Retinal pigment epithelial cell (primary cell): ENCODE measurements at regions not wholly inside any gene's neighbourhood (a gene's known extent, or its start where the extent isn't known, plus 50 kb on each side); places are given as distances from the start of the nearest gene placed in this dataset.

Experiments used
- DNase-seq: peaks from one replicate; pipeline ENCODE4 v3.0.0-alpha.2; 2010; ENCODE audit warnings: low read depth
- H3K4me3 ChIP-seq: 2 replicates; pipeline ENCODE4 v1.5.1; 2011; ENCODE audit warnings: mild to moderate bottlenecking, low read length, control low read depth, moderate library complexity
- TF ChIP-seq, protein P1 (sequence below): conservative IDR thresholded peaks from 2 replicates; pipeline ENCODE4 v1.5.1; 2011; ENCODE audit warnings: low read depth, low read length, control low read depth, inconsistent platforms

DNA sequence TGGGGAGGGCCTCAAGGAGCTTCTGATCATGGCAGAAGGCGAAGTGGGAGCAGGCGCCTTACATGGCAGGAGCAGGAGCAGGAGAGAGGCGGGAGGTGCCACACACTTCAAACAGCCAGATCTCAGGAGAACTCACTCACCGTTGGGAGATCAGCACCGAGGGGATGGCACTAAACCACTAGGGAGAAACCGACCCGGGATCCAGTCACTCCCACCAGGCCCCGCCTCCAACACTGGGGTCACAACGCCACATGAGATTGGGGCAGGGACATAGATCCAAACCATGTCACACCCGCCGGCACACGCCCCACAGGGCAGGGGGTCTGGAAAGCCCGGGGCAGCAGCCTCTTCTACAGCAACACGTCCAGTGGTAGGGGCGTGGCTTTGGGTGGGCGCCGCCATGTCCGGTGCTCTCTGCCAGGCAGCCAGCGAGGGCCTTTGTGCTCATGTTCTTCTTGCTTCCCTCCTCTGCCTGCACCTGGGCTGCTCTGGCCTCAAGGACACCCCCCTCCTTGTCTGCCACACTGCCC lies 233.8 kb upstream of the SHH start:
- DNase-seq: no peak
- TF ChIP-seq, protein P1, sequence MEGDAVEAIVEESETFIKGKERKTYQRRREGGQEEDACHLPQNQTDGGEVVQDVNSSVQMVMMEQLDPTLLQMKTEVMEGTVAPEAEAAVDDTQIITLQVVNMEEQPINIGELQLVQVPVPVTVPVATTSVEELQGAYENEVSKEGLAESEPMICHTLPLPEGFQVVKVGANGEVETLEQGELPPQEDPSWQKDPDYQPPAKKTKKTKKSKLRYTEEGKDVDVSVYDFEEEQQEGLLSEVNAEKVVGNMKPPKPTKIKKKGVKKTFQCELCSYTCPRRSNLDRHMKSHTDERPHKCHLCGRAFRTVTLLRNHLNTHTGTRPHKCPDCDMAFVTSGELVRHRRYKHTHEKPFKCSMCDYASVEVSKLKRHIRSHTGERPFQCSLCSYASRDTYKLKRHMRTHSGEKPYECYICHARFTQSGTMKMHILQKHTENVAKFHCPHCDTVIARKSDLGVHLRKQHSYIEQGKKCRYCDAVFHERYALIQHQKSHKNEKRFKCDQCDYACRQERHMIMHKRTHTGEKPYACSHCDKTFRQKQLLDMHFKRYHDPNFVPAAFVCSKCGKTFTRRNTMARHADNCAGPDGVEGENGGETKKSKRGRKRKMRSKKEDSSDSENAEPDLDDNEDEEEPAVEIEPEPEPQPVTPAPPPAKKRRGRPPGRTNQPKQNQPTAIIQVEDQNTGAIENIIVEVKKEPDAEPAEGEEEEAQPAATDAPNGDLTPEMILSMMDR: no peak
- no peak overlapping the region for H3K4me3 ChIP-seq

DNA sequence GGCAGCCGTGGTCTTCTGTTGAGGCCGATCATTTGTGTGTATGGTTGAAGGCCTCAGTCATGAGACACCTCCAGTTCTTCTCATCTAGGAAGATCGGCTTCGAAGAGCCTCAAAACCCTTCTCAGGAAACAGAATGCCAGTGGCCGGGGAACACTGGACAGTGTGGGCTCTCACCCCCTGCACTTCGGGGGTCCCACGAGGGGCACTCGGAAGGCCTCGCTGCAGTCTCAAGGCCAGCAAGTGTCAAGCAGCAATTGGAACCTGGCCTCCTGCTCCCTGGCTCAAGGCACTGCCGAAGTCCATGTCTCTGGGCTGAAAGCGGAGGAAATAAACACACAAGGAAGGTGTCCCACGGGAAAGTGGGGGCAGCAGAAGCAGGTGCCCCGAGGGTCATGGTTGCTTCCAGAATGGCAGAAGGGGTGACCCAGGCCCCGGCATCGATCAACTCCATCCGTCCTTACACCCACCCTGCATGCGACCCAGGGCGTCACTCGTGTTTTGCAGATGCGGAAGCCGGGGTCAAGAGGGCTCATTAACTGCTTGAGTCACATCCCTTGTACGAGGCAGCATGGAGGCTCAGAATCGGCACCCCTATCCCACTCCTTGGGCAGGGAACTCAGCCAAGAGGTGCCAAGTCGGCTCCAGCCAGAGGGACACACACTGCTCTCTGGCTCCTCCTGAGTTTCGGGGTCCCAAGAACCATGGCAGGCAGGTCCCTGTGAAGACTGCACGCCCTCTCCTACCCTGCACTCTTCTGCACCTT lies 231.3 kb upstream of the SHH start:
- TF ChIP-seq, protein P1: no peak
- DNase-seq: no peak
- H3K4me3 ChIP-seq: no peak overlapping the region

DNA sequence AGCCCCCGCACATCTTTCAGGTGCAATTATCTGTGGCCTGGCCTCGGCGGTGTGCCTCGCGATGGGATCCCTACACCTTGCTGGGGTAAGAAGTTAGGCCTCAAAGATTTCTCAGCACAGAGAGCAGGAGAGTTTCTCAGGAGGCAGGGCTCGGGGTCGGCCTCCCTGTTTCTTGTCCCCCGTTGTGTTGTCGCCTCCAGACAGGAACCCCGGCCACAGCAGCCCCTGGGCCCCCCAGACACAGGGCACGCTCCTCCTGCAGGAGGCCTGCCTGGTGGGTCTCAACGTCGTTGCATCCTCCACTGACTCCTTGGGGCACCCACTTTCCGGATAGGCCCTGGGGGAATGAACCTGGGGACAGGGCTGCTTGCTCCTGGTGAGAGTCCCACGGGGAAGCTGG lies 229.1 kb upstream of the SHH start:
- DNase-seq: no peak
- TF ChIP-seq, protein P1: no peak
- no peak overlapping the region for H3K4me3 ChIP-seq

DNA sequence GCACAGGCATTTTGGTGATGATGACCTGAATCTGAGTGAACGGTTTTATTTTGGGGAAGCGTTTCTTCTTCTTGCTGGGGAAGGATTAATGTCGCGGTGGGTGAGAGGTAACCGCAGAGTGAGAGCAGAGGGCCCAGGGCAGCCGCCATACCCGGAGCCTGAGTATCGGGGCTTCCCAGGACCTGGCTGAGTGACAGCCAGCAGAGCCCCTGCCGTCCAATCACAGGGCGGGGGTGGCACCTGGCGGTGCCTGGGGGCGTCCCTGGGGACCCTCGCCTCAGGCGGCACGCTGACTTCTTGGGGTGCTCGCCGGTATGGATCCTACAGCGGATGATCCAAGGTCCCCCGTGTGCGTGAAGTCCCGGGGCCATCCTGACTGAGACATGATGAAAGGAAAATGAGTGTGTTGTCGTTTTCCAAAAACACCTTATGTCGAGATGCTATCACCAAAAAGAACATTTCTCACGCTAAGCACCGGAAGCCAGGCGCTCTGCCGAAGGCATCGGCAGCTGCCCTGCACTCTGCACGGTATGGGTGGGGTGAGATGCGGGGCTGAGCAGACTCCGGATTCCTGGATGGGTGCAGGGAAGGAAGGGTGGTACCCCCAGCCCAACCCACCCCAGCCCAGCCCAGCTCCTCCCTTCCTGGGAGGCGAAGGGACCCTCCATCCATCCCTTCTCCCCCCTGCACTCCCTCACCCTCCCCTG lies 227.9 kb upstream of the SHH start:
- no peak overlapping the region for H3K4me3 ChIP-seq
- no peak for DNase-seq
- TF ChIP-seq, protein P1: no peak

DNA sequence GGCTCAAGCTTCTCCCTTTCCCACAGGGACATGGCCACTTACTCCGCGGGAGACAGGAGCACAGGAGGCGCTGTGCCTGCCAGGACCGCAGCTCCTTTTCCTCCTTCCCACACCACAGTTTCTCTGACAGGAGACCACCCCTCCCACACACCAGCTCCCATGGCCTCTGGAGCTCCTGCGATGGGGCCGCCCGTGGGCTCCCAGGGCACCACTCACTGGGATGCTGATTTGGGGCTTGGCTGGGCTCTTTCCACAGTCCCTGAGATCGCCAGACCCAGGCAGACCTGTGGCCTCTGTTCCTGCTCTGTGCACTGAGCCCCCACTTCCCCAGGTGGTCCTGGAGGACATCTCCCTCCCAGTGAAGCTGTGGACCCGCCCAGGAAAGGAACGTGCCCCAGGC lies 226.9 kb upstream of the SHH start:
- DNase-seq: no peak
- H3K4me3 ChIP-seq: no peak overlapping the region
- TF ChIP-seq, protein P1: no peak

DNA sequence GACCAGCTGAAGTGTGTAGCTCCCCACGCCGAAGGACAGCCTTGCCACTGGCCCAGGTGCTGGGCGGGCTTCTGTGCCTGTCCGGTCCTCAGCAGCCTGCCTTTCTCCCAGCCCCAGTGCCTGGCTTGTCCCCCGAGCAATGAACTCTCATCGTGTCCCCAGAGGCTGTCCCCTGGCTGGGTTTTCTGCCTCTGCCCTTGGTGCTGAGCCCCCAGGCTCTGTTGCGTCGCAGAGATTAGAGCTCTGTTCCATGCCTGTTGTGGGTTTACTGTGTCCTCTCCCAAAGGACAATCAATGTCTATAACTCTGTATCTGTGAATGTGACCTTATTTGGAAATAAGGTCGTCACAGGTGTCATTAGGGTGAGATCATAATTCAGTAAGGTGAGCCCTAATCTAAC lies 226.1 kb upstream of the SHH start:
- TF ChIP-seq, protein P1: no peak
- DNase-seq: no peak
- H3K4me3 ChIP-seq: no peak overlapping the region
